ENCODE measurements at regions not wholly inside any gene's neighbourhood (a gene's known extent, or its start where the extent isn't known, plus 50 kb on each side); places are given as distances from the start of the nearest gene placed in this dataset.

- TF ChIP-seq CTCF (IDR thresholded peaks at IDR 0.05) (no peak), EP300 (IDR thresholded peaks at IDR 0.05) (no peak)
These were observed 85.8 kb upstream of the TMPRSS2 start for GRCh38 chr21:41593760-41594138.

All from suprapubic skin (tissue), 3 donors.